Spleen (tissue), 11 donors: ENCODE measurements at regions not wholly inside any gene's neighbourhood (a gene's known extent, or its start where the extent isn't known, plus 50 kb on each side); places are given as distances from the start of the nearest gene placed in this dataset.

Source experiments
- DNase-seq: peaks from one replicate; pipeline ENCODE4 v3.0.0-alpha.2; 2020
- H3K27ac ChIP-seq, 8 donors: fragments of 200-600 bp; sonication (generic) in 7 of 8; 1 replicate in 4 of 8; 2 replicates in 4 of 8; pipeline versions ENCODE4 v1.5.0 to v1.8.0; 2016 to 2021; ENCODE audit warnings: inconsistent platforms in 4 of 8, mild to moderate bottlenecking in 4 of 8, moderate library complexity in 1 of 8
- H3K27me3 ChIP-seq, 7 donors: fragments of 200-600 bp; sonication (generic) in 6 of 7; replicated peaks in 1 of 7; 1 replicate in 4 of 7; 2 replicates in 3 of 7; pipeline versions ENCODE4 v1.5.0 to v1.8.0; 2016 to 2021; ENCODE audit warnings: inconsistent platforms in 3 of 7, mild to moderate bottlenecking in 1 of 7
- H3K36me3 ChIP-seq, 6 donors: fragments of 200-600 bp; sonication (generic) in 5 of 6; 1 replicate in 4 of 6; 2 replicates in 2 of 6; pipeline versions ENCODE4 v1.5.0 to v1.8.0; 2016 to 2021; ENCODE audit warnings: inconsistent platforms in 2 of 6
- H3K4me1 ChIP-seq, 6 donors: fragments of 200-600 bp; sonication (generic) in 5 of 6; 1 replicate in 3 of 6; 2 replicates in 3 of 6; pipeline versions ENCODE4 v1.5.0 to v1.8.0; 2016 to 2021; ENCODE audit warnings: inconsistent platforms in 3 of 6
- H3K4me3 ChIP-seq, 8 donors: fragments of 200-600 bp; sonication (generic) in 7 of 8; 1 replicate in 4 of 8; 2 replicates in 4 of 8; pipeline versions ENCODE4 v1.5.0 to v1.8.0; 2016 to 2021; ENCODE audit warnings: inconsistent platforms in 4 of 8, mild to moderate bottlenecking in 4 of 8, moderate library complexity in 2 of 8
- H3K9me3 ChIP-seq, 8 donors: fragments of 200-600 bp; sonication (generic) in 7 of 8; 1 replicate in 4 of 8; 2 replicates in 4 of 8; pipeline versions ENCODE4 v1.5.0 to v1.8.0; 2016 to 2021; ENCODE audit warnings: inconsistent platforms in 4 of 8
- POLR2A ChIP-seq, 3 donors: fragments of 450-650 bp; IDR thresholded peaks; one replicate each; pipeline ENCODE4 v1.5.1; 2017; ENCODE audit warnings: antibody characterized with exemption in 3 of 3, mild to moderate bottlenecking in 1 of 3
- POLR2AphosphoS5 ChIP-seq, 3 donors: sonication (generic); formaldehyde crosslinking; IDR thresholded peaks; one replicate each; pipeline ENCODE4 v1.5.1; 2017; ENCODE audit warnings: antibody characterized with exemption in 3 of 3
- WGBS, 5 donors: extraction: QIAGEN DNeasy Blood & Tissue Kit in 3 of 5; methylation state at CpG; one replicate each; pipeline versions ENCODE4 v1.1.5 to v1.1.7; 2013 to 2018; 5-methylcytosine and 5-hydroxymethylcytosine counted together
- intact Hi-C: fragments of 100-400 bp; cut with DNase I; formaldehyde crosslinking; loops from one replicate; pipeline ENCODE4 v1.15.0; 2023; ENCODE audit warnings: low total_unique reads
- TF ChIP-seq, protein P1 (sequence below), 11 experiments: fragments of 200-600 bp in 7 of 11; fragments of 450-650 bp in 4 of 11; sonication (generic) in 4 of 11; IDR thresholded peaks in 8 of 11; conservative IDR thresholded peaks in 3 of 11; 1 replicate in 7 of 11; 2 replicates in 4 of 11; pipeline versions ENCODE4 v1.4.0 to v1.8.0; 2016 to 2021; ENCODE audit warnings: antibody characterized with exemption in 11 of 11, inconsistent platforms in 4 of 11, mild to moderate bottlenecking in 1 of 11
- donor health status: healthy with polysubstance abuse.
- donor health status: DM: no; HTN: no; CAD: no; lungs with moderate emphysema.
- donor health status: DM: no; HTN: no; CAD: no.
- donor health status: Bipolar disorder and iron deficiency.
- donor health status: healthy.
- donor health status: DM: no; HTN: no; CAD: no.
- donor health status: DM: yes; HTN: yes; CAD: no.

DNA sequence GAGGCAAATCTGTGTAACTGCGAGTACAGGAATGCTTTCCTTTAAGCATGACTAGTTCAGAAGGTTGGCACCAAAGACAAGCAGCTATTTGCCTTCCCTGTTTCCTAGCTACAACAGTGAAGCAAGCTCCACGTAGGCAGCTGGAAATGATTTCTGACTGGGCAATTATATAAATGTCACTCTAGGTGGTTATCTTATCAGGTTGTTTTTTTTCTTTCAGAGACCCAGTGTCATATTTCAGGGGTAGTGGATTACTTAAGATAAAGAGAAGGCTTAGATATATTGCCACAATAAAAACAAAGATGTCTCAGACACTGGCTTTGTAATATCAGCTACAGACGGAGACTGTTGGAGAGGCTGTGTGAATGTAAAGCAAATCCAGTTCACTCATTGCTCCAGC lies 748.9 kb upstream of the NXPH2 start:
- TF ChIP-seq, protein P1, sequence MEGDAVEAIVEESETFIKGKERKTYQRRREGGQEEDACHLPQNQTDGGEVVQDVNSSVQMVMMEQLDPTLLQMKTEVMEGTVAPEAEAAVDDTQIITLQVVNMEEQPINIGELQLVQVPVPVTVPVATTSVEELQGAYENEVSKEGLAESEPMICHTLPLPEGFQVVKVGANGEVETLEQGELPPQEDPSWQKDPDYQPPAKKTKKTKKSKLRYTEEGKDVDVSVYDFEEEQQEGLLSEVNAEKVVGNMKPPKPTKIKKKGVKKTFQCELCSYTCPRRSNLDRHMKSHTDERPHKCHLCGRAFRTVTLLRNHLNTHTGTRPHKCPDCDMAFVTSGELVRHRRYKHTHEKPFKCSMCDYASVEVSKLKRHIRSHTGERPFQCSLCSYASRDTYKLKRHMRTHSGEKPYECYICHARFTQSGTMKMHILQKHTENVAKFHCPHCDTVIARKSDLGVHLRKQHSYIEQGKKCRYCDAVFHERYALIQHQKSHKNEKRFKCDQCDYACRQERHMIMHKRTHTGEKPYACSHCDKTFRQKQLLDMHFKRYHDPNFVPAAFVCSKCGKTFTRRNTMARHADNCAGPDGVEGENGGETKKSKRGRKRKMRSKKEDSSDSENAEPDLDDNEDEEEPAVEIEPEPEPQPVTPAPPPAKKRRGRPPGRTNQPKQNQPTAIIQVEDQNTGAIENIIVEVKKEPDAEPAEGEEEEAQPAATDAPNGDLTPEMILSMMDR (IDR thresholded peaks at IDR 0.05 in 8 of 11, conservative IDR thresholded peaks at IDR 0.05 in 3 of 11) = no peak
- TF ChIP-seq POLR2AphosphoS5 (IDR thresholded peaks at IDR 0.05) (no peak), POLR2A (IDR thresholded peaks at IDR 0.05) (no peak)
- H3K9me3 ChIP-seq = peaks cover 0 to 9% (median 0%) of the 10 kb centered on the region in 8 donors
- no peak overlapping the region for H3K27ac ChIP-seq
- H3K4me1 ChIP-seq = no peaks in the 10 kb centered on the region
- 50 to 68% (median 62%) methylated on average over 3 of the region's 3 CpGs for WGBS, 5 donors
- H3K4me3 ChIP-seq = no peak overlapping the region
- H3K27me3 ChIP-seq = no peaks in the 10 kb centered on the region
- intact Hi-C loops = no loop called here
- DNase-seq = no peak
- no peaks in the 10 kb centered on the region for H3K36me3 ChIP-seq

DNA sequence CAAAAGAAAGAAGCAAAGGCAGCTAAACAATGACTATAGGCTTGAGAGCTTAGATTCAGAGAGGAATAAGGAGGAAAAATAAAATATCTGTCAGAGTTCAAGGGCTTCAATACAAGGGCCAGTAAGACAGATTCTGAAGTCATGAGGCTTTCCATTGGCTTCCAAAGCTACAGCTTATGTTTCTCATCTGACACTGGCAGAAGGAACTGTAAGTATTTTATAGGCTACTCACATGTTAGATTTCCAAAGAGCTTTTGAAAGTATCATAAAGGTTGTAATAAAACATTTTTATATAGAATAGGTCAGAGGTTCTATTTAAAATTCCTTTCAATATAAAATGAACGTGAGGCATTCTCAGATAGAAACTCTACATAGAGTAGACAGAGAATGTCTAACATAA lies 746.6 kb upstream of the NXPH2 start:
- intact Hi-C loops = no loop called here
- WGBS, 5 donors = 61 to 84% (median 71%) methylated on average over 1 of the region's 1 CpG
- H3K9me3 ChIP-seq = peaks cover 0 to 9% (median 0%) of the 10 kb centered on the region in 8 donors
- H3K4me3 ChIP-seq = no peak overlapping the region
- no peak for DNase-seq
- H3K27ac ChIP-seq = no peak overlapping the region
- H3K36me3 ChIP-seq = no peaks in the 10 kb centered on the region
- H3K27me3 ChIP-seq = no peaks in the 10 kb centered on the region
- no peaks in the 10 kb centered on the region for H3K4me1 ChIP-seq
- TF ChIP-seq POLR2AphosphoS5 (IDR thresholded peaks at IDR 0.05) (no peak), POLR2A (IDR thresholded peaks at IDR 0.05) (no peak)
- TF ChIP-seq, protein P1 (IDR thresholded peaks at IDR 0.05 in 8 of 11, conservative IDR thresholded peaks at IDR 0.05 in 3 of 11) = no peak

DNA sequence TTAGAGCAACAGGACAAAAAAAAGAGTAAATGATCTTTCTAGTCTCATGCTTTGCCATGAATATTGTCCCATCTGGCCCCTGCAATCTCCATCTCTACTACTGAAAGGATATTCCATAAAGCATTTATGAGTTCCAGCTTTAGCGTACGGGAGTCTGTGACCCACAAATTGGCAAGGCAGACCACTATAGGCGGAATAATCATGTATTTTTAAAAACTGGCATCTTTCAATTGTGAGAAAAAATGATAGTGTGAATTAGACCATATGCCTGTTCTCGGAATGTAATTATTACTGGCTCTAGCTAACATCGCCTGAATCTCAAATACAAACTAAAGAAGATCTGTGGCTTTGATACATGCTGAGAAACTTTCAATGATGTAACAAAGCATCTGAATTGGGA lies 738.1 kb upstream of the NXPH2 start:
- no peaks in the 10 kb centered on the region for H3K4me1 ChIP-seq
- no peak overlapping the region for H3K4me3 ChIP-seq
- peaks cover 0 to 13% (median 0%) of the 10 kb centered on the region in 8 donors for H3K9me3 ChIP-seq
- H3K36me3 ChIP-seq = no peaks in the 10 kb centered on the region
- no peak overlapping the region for H3K27ac ChIP-seq
- 70 to 92% (median 82%) methylated on average over 5 of the region's 5 CpGs for WGBS, 5 donors
- H3K27me3 ChIP-seq = no peaks in the 10 kb centered on the region
- no peak for DNase-seq
- TF ChIP-seq, protein P1 (IDR thresholded peaks at IDR 0.05 in 8 of 11, conservative IDR thresholded peaks at IDR 0.05 in 3 of 11) = no peak
- TF ChIP-seq POLR2AphosphoS5 (IDR thresholded peaks at IDR 0.05) (no peak), POLR2A (IDR thresholded peaks at IDR 0.05) (no peak)
- intact Hi-C loops = no loop called here

DNA sequence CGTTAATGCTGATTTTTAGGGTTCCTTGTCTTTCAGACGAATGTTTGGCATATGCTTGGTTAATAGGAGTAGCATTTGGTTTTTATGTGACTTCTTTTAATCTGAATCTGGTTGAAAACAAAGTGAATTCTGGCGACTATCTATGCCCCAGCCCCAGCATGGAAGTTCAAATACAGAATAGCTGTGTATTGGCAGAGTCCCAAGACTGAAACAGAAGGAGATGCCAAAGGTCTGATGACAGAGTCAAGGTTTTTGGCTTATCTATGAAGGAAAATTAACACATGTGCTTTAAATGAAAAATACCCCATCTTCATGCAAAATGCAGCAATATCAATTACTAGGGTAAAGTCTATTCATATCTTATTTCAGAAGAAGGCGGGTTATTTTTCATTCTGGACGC lies 734.8 kb upstream of the NXPH2 start:
- H3K27me3 ChIP-seq = no peaks in the 10 kb centered on the region
- H3K36me3 ChIP-seq = no peaks in the 10 kb centered on the region
- intact Hi-C loops = no loop called here
- WGBS, 5 donors = 67 to 85% (median 73%) methylated on average over 5 of the region's 5 CpGs
- H3K9me3 ChIP-seq = peaks cover 0 to 9% (median 0%) of the 10 kb centered on the region in 8 donors
- no peak for TF ChIP-seq POLR2A (IDR thresholded peaks at IDR 0.05)
- TF ChIP-seq, protein P1 (IDR thresholded peaks at IDR 0.05 in 8 of 11, conservative IDR thresholded peaks at IDR 0.05 in 3 of 11) = no peak
- no peak for TF ChIP-seq POLR2AphosphoS5 (IDR thresholded peaks at IDR 0.05)
- no peak for DNase-seq
- H3K4me3 ChIP-seq = no peak overlapping the region
- H3K4me1 ChIP-seq = no peaks in the 10 kb centered on the region
- no peak overlapping the region for H3K27ac ChIP-seq
